GM19239 (cell line): ENCODE measurements at regions not wholly inside any gene's neighbourhood (a gene's known extent, or its start where the extent isn't known, plus 50 kb on each side); places are given as distances from the start of the nearest gene placed in this dataset.

ENCODE experiments used
- DNase-seq: peaks from one replicate; pipeline ENCODE4 v3.0.0; 2011; ENCODE audit warnings: low spot score; ENCODE audit not compliant: insufficient read length
- FAIRE-seq: peaks from 2 replicates; lab custom pipeline; 2011; peaks lifted over from hg19 to GRCh38; lab: Jason Lieb, UNC

GRCh38 chr10:130863044-130863443 is 448.5 kb downstream of the TCERG1L start:
- no peak for DNase-seq
- no peak for FAIRE-seq

GRCh38 chr10:130864961-130865818 is 446.3 kb downstream of the TCERG1L start:
- DNase-seq (no peak), FAIRE-seq (no peak)

GRCh38 chr10:130866857-130867256 is 444.7 kb downstream of the TCERG1L start:
- FAIRE-seq (no peak), DNase-seq (no peak)

- FAIRE-seq (no peak), DNase-seq (no peak)
Measured at GRCh38 chr10:130867446-130868194, 443.9 kb downstream of the TCERG1L start.

GRCh38 chr10:130869179-130869841 is 442.2 kb downstream of the TCERG1L start:
- FAIRE-seq (no peak), DNase-seq (no peak)

- DNase-seq, result no peak
- no peak for FAIRE-seq
Measured at GRCh38 chr10:130871406-130871805, 440.1 kb downstream of the TCERG1L start.

GRCh38 chr10:130873636-130874035 is 437.9 kb downstream of the TCERG1L start:
- FAIRE-seq, result no peak

GRCh38 chr10:130875116-130875515 is 436.4 kb downstream of the TCERG1L start:
- DNase-seq (no peak), FAIRE-seq (no peak)

More at GRCh38 chr10:130873636-130874035, 437.9 kb downstream of the TCERG1L start:
- no peak for DNase-seq

- FAIRE-seq (no peak), DNase-seq (no peak)
Measured at GRCh38 chr10:130875897-130876472, 435.5 kb downstream of the TCERG1L start.

GRCh38 chr10:130877126-130877525 is 434.4 kb downstream of the TCERG1L start:
- DNase-seq (no peak), FAIRE-seq (no peak)

GRCh38 chr10:130878131-130878530 is 433.4 kb downstream of the TCERG1L start:
- FAIRE-seq (no peak), DNase-seq (no peak)

- FAIRE-seq, result no peak
- DNase-seq, result no peak
Measured at GRCh38 chr10:130882906-130883305, 428.6 kb downstream of the TCERG1L start.

GRCh38 chr10:130884456-130884855 is 427.1 kb downstream of the TCERG1L start:
- DNase-seq (no peak), FAIRE-seq (no peak)

- FAIRE-seq, result no peak
- DNase-seq, result no peak
Measured at GRCh38 chr10:130885021-130885655, 426.4 kb downstream of the TCERG1L start.

- no peak for DNase-seq
- no peak for FAIRE-seq
Measured at GRCh38 chr10:130887170-130887569, 424.4 kb downstream of the TCERG1L start.

GRCh38 chr10:130888493-130888892 is 423.0 kb downstream of the TCERG1L start:
- FAIRE-seq, result no peak

GRCh38 chr10:130889240-130889639 is 422.3 kb downstream of the TCERG1L start:
- DNase-seq, result no peak
- FAIRE-seq, result no peak

More at GRCh38 chr10:130888493-130888892, 423.0 kb downstream of the TCERG1L start:
- no peak for DNase-seq

GRCh38 chr10:130889780-130890179 is 421.7 kb downstream of the TCERG1L start:
- DNase-seq (no peak), FAIRE-seq (no peak)

- no peak for FAIRE-seq
- DNase-seq, result no peak
Measured at GRCh38 chr10:130891066-130891465, 420.5 kb downstream of the TCERG1L start.

- FAIRE-seq (no peak), DNase-seq (no peak)
Measured at GRCh38 chr10:130894471-130894870, 417.1 kb downstream of the TCERG1L start.
